ENCODE measurements at regions not wholly inside any gene's neighbourhood (a gene's known extent, or its start where the extent isn't known, plus 50 kb on each side); places are given as distances from the start of the nearest gene placed in this dataset.

DNA sequence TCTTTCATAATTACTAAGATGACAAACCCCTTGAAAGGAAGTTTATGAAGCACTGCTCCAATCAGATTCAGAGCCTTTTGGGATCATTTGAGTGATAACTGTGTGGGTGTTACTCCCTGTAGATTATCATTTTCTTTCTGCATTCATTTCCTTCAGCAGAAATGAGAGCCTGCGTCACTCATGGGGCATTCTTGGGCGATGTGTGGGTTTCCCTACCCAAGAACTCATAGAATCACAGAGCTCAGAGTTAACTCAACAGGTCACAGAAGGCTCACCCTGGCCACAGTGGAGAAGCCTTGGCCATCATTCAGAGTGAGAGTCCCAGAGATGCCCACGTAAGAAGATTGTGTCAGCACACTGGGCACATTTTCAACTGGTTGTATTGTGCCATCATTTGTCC, 401.9 kb downstream of the TLE4 start:
- Histone ChIP-seq H3K36me3 (no peaks in the 10 kb centered on the region), H3K27me3 (ENCODE audit: insufficient read depth, low read depth, severe bottlenecking) (no peaks in the 10 kb centered on the region), H3K4me3 (ENCODE audit: low read depth, low read length) (no peak overlapping the region), H3K27ac (no peak overlapping the region), H3K9me3 (ENCODE audit: severe bottlenecking) (no peaks in the 10 kb centered on the region)
- TF ChIP-seq, protein P1, sequence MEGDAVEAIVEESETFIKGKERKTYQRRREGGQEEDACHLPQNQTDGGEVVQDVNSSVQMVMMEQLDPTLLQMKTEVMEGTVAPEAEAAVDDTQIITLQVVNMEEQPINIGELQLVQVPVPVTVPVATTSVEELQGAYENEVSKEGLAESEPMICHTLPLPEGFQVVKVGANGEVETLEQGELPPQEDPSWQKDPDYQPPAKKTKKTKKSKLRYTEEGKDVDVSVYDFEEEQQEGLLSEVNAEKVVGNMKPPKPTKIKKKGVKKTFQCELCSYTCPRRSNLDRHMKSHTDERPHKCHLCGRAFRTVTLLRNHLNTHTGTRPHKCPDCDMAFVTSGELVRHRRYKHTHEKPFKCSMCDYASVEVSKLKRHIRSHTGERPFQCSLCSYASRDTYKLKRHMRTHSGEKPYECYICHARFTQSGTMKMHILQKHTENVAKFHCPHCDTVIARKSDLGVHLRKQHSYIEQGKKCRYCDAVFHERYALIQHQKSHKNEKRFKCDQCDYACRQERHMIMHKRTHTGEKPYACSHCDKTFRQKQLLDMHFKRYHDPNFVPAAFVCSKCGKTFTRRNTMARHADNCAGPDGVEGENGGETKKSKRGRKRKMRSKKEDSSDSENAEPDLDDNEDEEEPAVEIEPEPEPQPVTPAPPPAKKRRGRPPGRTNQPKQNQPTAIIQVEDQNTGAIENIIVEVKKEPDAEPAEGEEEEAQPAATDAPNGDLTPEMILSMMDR (IDR thresholded peaks at IDR 0.05; ENCODE audit: low read depth, low read length) = no peak
- DNase-seq = no peak

GRCh38 chr9:79970146-79970425, 398.3 kb downstream of the TLE4 start:
- H3K36me3 ChIP-seq = no peaks in the 10 kb centered on the region
- no peak for DNase-seq
- TF ChIP-seq, protein P1 (IDR thresholded peaks at IDR 0.05; ENCODE audit: low read depth, low read length) = no peak
- no peak overlapping the region for H3K4me3 ChIP-seq (ENCODE audit: low read depth, low read length)
- H3K9me3 ChIP-seq (ENCODE audit: severe bottlenecking) = no peaks in the 10 kb centered on the region
- no peak overlapping the region for H3K27ac ChIP-seq
- no peaks in the 10 kb centered on the region for H3K27me3 ChIP-seq (ENCODE audit: insufficient read depth, low read depth, severe bottlenecking)

DNA sequence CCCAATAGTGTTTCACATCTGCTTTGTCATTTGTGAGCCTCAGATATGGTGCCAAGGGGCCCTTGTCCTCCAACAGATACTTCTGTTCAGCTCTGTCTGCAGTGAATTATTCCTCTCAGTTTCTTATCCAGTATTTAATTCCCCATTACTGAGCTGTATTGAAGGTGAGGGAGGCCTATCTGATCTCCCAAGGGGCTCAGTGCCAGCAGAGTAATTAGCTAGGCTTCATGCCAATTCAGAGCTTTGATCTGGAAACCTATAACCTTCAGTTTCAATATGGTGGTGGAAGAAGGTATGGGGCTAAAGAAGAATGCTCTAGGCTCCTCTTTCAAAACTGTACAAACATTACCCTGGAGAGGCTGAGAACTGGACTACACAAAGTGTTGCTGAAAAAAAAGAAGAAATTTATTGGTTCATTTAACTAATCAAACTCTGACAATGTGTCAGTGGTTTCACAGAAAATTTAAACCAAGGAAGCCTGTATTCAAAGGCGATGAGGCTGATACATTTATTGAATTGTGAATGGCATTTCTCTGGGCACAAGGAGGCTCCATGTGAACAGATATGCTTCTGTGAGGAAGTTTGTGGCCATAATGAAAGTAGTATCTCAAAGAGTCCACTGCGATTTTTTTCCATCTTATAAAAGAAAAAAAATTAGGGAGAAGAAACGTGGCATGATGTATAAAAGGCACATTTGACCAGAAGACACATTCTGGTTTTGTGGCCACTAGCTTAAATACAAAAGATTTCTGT, 397.8 kb downstream of the TLE4 start:
- TF ChIP-seq, protein P1 (IDR thresholded peaks at IDR 0.05; ENCODE audit: low read depth, low read length) = no peak
- Histone ChIP-seq H3K36me3 (no peaks in the 10 kb centered on the region), H3K27me3 (ENCODE audit: insufficient read depth, low read depth, severe bottlenecking) (no peaks in the 10 kb centered on the region), H3K27ac (no peak overlapping the region), H3K4me3 (ENCODE audit: low read depth, low read length) (no peak overlapping the region), H3K9me3 (ENCODE audit: severe bottlenecking) (no peaks in the 10 kb centered on the region)
- DNase-seq = no peak

DNA sequence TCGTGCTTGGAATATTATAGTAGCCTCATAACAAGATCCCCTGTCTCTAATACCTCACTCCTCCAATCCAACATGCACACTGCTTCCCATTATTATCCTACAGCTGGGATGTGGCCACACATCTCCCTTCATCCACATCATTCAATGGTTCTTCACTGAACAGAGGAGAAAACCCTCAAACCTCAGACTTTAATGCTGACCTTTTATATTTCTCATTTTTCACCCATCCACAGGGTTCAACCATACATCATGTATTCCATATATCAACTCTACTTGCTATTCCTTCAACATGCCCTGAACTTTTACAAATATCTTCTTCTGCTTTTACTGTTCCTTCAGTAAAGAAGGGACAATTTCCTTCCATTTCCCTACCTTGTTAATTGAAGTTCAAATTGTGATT, 396.8 kb downstream of the TLE4 start:
- Histone ChIP-seq H3K36me3 (no peaks in the 10 kb centered on the region), H3K27me3 (ENCODE audit: insufficient read depth, low read depth, severe bottlenecking) (no peaks in the 10 kb centered on the region), H3K9me3 (ENCODE audit: severe bottlenecking) (no peaks in the 10 kb centered on the region), H3K27ac (no peak overlapping the region), H3K4me3 (ENCODE audit: low read depth, low read length) (no peak overlapping the region)
- no peak for DNase-seq
- TF ChIP-seq, protein P1 (IDR thresholded peaks at IDR 0.05; ENCODE audit: low read depth, low read length) = no peak

DNA sequence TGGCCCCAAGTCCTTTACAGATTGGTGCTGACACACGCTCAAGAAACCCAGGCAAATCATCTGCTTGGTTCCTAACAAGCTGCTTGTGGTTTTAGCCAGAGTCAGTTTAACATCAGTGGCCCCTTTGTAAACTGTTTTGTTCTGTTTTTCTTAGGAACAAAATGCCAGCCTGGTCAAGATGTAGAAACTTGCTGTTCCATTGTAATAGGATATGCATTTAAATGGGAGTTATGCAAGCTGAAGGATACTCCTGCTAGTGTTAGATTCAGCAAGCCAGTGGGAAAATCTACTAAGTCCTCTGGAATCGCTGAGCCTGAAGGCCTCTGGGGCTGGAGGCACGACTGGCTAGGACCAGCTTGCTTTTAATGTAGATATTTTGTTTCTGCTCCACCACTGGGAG, 391.1 kb downstream of the TLE4 start:
- Histone ChIP-seq H3K27me3 (ENCODE audit: insufficient read depth, low read depth, severe bottlenecking) (no peaks in the 10 kb centered on the region), H3K4me3 (ENCODE audit: low read depth, low read length) (no peak overlapping the region), H3K36me3 (no peaks in the 10 kb centered on the region), H3K27ac (no peak overlapping the region), H3K9me3 (ENCODE audit: severe bottlenecking) (no peaks in the 10 kb centered on the region)
- TF ChIP-seq, protein P1 (IDR thresholded peaks at IDR 0.05; ENCODE audit: low read depth, low read length) = no peak
- DNase-seq = no peak

GRCh38 chr9:79962150-79962549, 390.4 kb downstream of the TLE4 start:
- H3K4me3 ChIP-seq (ENCODE audit: low read depth, low read length) = no peak overlapping the region
- no peak overlapping the region for H3K27ac ChIP-seq
- H3K27me3 ChIP-seq (ENCODE audit: insufficient read depth, low read depth, severe bottlenecking) = no peaks in the 10 kb centered on the region
- TF ChIP-seq, protein P1 (IDR thresholded peaks at IDR 0.05; ENCODE audit: low read depth, low read length) = no peak
- DNase-seq = no peak
- no peaks in the 10 kb centered on the region for H3K36me3 ChIP-seq
- no peaks in the 10 kb centered on the region for H3K9me3 ChIP-seq (ENCODE audit: severe bottlenecking)

Measured in WERI-Rb-1 (cell line).